ENCODE measurements at regions not wholly inside any gene's neighbourhood (a gene's known extent, or its start where the extent isn't known, plus 50 kb on each side); places are given as distances from the start of the nearest gene placed in this dataset.

DNA sequence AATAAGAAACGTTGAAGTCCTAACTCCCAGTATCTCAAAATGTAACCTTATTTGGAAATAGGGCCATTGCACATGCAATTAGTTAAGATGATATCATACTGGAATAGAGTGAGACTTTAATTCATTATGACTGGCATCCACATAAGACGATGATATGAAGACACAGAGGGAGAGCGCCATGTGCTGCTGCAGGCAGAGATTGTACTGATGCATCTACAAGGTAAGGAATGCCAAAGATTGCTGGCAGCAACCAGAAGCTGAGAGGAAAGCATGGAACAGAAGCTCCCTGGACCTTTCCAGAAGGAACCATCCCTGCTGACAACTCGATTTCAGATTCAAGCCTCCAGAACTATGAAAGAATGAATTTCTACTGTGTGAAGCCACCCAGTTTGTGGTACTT, 697.0 kb upstream of the INTU start:
- ChIA-PET CTCF (no interaction called here), POLR2A (ENCODE audit: low non-redundant PET) (no interaction called here)
- TF ChIP-seq, protein P1, sequence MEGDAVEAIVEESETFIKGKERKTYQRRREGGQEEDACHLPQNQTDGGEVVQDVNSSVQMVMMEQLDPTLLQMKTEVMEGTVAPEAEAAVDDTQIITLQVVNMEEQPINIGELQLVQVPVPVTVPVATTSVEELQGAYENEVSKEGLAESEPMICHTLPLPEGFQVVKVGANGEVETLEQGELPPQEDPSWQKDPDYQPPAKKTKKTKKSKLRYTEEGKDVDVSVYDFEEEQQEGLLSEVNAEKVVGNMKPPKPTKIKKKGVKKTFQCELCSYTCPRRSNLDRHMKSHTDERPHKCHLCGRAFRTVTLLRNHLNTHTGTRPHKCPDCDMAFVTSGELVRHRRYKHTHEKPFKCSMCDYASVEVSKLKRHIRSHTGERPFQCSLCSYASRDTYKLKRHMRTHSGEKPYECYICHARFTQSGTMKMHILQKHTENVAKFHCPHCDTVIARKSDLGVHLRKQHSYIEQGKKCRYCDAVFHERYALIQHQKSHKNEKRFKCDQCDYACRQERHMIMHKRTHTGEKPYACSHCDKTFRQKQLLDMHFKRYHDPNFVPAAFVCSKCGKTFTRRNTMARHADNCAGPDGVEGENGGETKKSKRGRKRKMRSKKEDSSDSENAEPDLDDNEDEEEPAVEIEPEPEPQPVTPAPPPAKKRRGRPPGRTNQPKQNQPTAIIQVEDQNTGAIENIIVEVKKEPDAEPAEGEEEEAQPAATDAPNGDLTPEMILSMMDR (conservative IDR thresholded peaks at IDR 0.05; ENCODE audit: low read depth) = no peak
- DNase-seq (ENCODE audit: low spot score) = no peak
- H3K27ac ChIP-seq = no peak overlapping the region

DNA sequence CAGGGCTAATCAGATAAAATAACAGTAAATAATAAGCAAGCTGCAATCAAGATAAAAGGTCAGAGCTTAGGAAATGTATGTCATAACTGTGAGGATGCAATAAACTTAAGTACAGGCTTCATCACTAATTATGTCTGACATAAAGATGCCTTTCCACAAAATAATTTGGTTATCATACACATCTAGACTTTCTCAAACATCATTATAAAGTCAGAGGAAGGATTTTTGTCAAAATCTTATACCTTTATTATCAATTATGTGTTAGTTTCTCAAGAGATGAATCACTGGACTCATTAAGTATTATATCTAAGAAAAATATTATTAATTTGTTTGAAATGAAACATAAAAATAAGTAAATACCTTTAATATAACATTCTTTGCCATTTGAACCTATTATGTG, 695.4 kb upstream of the INTU start:
- TF ChIP-seq, protein P1 (conservative IDR thresholded peaks at IDR 0.05; ENCODE audit: low read depth) = no peak

DNA sequence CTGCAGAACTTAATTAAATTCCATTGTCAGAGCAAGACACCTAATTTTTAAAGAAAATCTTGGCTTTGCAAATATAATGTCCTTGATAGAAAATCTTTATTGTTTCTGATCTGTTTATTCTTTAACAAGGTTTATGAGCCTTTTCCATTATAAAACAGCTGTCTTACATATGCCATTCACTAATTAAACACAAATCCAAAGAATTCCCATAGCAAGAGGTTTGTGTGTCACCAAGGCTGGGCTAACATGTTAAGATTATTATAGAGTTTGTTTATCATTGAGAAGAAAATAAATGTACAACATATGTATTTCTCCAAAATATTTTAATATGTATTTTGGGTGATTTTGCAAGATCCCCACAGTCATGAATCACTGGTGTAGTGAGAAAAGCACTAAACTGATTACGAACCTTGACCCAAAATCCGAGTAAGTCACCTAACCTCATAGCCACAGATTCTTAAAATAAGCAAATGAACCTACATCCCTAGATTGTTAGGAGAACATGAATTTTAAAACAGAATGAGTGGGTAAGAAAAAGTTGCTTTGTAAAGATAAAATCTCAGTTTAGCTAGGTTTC, 694.8 kb upstream of the INTU start:
- H3K27ac ChIP-seq = no peak overlapping the region
- DNase-seq (ENCODE audit: low spot score) = no peak
- POLR2A ChIA-PET (ENCODE audit: low non-redundant PET) = no interaction called here
- TF ChIP-seq, protein P1 (conservative IDR thresholded peaks at IDR 0.05; ENCODE audit: low read depth) = no peak
- CTCF ChIA-PET = no interaction called here

More for the DNA sequence above, 695.4 kb upstream of the INTU start:
- H3K27ac ChIP-seq = no peak overlapping the region
- POLR2A ChIA-PET (ENCODE audit: low non-redundant PET) = no interaction called here
- DNase-seq (ENCODE audit: low spot score) = no peak
- CTCF ChIA-PET = no interaction called here

DNA sequence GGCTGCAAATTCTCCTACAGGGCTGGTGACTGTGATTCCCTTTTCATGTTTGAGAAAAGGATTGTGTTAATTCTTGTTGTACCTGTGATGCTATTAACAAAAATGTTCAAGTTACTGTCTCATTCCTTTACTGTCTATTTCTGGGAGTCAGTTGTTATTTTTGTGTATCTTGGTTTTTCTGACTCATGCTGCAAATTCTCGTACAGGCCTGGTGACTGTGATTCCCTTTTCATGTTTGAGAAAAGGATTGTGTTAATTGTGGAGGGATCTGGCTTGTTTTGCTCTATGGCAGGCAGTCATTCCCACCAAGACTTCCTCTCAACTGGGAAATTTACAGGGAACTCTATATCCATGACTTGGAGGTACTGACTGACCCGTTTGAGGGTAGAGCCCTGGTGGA, 693.4 kb upstream of the INTU start:
- CTCF ChIA-PET = no interaction called here

DNA sequence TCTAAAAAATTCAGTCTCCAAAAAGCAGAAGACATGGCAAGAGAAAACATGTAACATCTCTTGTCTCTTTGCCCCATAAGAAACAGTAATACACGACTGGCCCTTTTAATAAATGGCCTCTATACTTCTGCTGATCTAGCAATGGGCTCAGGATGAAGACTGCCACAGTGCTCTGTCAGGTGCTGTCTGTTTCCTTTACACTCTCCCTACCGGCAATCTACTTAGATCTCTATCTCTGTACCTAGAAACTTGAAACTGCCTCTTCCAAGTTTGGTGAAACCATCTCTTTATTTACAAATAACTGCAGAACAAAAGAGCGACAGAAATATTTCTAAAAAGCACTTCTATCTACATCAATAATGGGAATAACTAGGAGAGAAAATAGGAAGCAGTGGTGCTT, 685.2 kb upstream of the INTU start:
- no peak for DNase-seq (ENCODE audit: low spot score)
- ChIA-PET POLR2A (ENCODE audit: low non-redundant PET) (no interaction called here), CTCF (no interaction called here)
- TF ChIP-seq, protein P1 (conservative IDR thresholded peaks at IDR 0.05; ENCODE audit: low read depth) = no peak
- H3K27ac ChIP-seq = no peak overlapping the region

More for the DNA sequence above, 693.4 kb upstream of the INTU start:
- TF ChIP-seq, protein P1 (conservative IDR thresholded peaks at IDR 0.05; ENCODE audit: low read depth) = no peak
- no peak overlapping the region for H3K27ac ChIP-seq
- POLR2A ChIA-PET (ENCODE audit: low non-redundant PET) = no interaction called here
- no peak for DNase-seq (ENCODE audit: low spot score)

DNA sequence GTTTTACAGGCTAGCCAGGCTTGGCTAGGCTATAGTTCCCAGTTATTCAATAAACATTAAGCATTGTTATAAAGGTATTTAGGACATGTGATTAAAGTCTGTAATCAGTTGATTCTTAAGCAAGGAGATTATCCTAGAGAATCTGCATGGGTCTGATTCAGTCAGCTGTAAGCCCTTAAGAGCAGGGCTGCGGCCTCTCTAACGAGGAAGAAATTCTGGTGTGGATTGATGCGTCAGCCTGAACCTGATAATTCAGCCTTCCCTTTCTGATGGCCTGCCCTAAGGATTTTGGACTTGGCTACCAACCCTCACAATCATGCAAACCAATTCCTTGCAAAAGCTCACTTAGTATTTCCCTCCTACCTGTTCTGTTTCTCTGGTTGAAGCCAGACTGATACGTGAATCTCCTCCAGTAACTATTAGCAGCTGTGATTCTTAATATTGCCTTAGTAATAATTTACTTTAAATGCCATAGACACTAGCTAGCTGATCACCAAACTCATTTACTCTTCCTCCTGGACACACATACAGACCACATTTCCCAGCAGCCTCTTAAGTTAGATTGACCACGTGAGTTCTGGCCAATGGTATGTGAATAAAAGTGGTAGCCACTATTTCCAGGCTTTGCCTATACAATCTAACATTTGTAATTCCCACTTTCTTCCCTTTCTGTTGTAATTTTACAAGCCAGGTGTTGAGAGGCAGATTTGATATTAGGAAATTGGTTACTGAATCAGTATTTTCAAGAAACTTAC, 678.0 kb upstream of the INTU start:
- CTCF ChIA-PET = no interaction called here
- DNase-seq (ENCODE audit: low spot score) = no peak
- POLR2A ChIA-PET (ENCODE audit: low non-redundant PET) = interaction anchor here (0.6 kb wide), 1 partner anchor 1132 kb away, joined by 3 read pairs; no protein-coding TSS in a partner anchor

More for the DNA sequence above, 678.0 kb upstream of the INTU start:
- no peak overlapping the region for H3K27ac ChIP-seq
- TF ChIP-seq, protein P1 (conservative IDR thresholded peaks at IDR 0.05; ENCODE audit: low read depth) = no peak

Data from RWPE1 (cell line).